Activated CD4-positive, alpha-beta T cell treated with anti-CD3 and anti-CD28 coated beads for 4 hours (primary cell): ENCODE measurements at regions not wholly inside any gene's neighbourhood (a gene's known extent, or its start where the extent isn't known, plus 50 kb on each side); places are given as distances from the start of the nearest gene placed in this dataset.
"Not testable (repeated sequence)": the region's sequence is repeated elsewhere in the genome, so short reads cannot be mapped to it uniquely, and the experiment has no call there.

Experiments
- DNase-seq, 2 donors: peaks; one replicate each; pipeline ENCODE4 v3.0.0-alpha.2; 2020

DNA sequence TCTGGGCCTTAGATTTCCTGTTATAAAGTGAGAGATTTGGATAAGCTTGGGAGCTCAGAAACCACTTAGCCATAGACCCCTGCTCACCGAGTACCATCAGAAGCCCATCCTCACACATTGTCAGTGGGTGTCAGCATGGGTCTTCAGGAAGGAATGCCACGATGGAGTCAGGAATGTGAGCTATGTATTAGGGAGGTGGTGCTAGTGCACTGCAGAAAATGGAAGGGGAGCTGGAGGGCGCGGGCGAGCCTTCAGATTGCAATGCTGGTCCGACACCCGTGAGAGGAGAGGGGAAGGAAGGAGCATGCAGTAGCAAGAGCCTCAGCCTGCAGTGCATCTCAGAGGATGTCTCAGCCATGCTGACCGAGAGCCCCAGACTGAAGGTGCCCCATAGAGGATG lies 294.5 kb downstream of the FOXL1 start:
- DNase-seq = no peak

- DNase-seq = no peak
These were observed 295.8 kb downstream of the FOXL1 start for GRCh38 chr16:86874141-86874540.

- DNase-seq = no peak
These were observed 298.1 kb downstream of the FOXL1 start for GRCh38 chr16:86876499-86876898.

- DNase-seq = no peak
These were observed 298.8 kb downstream of the FOXL1 start for GRCh38 chr16:86877108-86877507.

GRCh38 chr16:86877835-86878234 lies 299.5 kb downstream of the FOXL1 start:
- no peak for DNase-seq

- no peak for DNase-seq
These were observed 300.1 kb downstream of the FOXL1 start for GRCh38 chr16:86878236-86879080.

DNA sequence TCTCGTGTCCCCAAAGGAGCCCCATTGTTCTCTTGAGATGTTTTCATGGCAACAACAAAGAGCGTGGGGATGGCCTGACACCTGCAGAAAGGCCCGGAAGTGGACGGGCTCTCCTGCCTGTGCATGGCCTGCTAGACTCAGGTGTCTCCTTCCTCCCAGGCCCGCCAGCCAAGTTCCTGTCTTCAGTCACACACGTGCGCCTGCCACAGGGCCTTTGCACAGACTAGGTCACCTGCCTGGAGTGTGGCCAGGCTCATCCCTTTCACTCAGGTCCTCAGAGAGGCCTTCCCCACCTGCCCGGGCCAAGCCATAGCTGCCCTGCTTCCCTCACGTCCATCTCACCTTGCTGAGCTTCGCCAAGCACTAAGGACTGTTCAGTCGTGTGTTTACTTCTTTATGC lies 300.9 kb downstream of the FOXL1 start:
- DNase-seq = no peak

DNA sequence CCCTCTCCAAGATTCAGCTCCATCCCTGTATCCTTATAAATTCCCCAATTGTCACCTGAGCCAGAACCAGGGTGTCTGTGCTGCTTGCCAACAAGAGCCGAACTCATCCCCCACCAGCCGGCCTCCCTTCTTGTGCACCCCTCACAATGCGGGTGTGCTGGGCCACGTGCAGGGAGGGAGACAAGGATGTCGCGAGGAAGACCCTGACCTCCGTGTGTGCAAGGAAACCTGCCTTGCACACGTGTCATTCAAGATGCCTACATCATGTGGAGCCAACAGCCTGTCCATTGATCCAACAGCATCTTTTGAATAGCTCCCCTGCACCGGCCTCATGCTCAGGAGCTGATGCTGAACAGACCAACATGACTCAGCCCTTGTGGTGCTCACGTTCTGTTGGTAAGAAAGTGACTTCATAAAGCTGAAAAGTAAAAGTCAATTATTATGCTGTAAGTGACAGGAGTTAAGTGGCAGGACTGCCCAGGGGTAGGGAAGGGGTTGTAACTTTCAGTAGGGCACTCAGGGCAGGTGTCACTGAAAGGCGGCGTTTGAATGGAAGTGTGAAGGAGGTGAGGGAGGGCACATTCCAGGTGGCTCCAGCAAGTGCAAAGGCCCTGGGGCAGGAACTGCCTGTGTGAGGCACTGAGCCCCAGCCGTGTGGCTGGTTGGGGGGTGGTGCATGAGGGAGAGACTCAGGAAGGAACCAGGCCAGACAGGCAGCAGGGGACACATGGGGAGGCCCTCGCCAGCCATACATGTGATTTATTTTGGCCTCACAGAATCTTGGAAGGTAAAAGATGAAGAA lies 302.2 kb downstream of the FOXL1 start:
- DNase-seq = no peak

GRCh38 chr16:86881118-86881510 lies 302.8 kb downstream of the FOXL1 start:
- no peak for DNase-seq

GRCh38 chr16:86881861-86882273 lies 303.5 kb downstream of the FOXL1 start:
- no peak for DNase-seq

DNA sequence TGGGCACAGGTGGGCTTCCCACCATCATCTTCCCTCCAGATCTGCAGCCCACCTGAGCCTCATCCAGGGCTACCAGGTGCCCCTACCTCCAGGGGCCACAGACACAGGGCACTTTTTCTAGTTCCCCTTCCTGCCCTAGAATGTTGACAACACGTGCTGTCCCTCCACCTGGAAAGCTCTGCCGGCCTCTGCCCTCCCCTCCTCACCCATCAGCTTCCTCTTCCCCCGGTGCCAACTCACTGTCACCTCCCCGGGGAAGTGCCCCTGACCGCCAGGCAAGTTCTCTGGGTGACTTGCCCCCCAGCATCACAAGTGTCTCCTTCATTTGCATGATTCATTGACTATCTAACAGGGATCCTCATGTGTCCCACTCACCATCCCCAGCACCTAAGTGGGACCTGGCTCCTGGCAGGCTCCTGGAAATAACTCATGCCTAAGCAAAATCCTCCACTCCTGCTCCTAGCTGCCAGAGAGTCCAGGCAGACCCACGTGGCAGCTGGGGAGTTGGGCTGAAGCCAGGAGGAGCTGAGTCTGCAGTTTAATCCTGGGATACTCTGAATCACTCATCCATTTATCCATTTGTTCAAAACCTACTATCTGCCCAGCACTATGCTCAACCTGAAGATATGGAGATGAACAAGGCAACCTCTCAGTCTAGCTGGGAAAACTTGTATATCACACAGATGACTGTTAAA lies 304.4 kb downstream of the FOXL1 start:
- no peak for DNase-seq

- DNase-seq = no peak
These were observed 305.4 kb downstream of the FOXL1 start for GRCh38 chr16:86883583-86884389.

DNA sequence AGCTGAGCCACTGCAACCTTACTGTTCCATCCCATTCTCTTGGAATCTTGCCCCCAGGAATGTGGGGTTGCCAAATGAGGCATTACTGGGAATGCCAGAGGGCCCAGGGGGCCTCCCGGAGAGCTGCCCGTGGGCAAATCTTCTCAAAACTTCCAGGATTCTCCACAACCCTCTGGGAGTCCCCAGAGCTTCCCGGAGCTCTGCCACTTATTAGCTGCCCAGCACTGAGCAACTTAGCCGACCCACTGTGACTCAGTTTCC lies 306.0 kb downstream of the FOXL1 start:
- DNase-seq = no peak

GRCh38 chr16:86885139-86885538 lies 306.8 kb downstream of the FOXL1 start:
- DNase-seq = no peak

DNA sequence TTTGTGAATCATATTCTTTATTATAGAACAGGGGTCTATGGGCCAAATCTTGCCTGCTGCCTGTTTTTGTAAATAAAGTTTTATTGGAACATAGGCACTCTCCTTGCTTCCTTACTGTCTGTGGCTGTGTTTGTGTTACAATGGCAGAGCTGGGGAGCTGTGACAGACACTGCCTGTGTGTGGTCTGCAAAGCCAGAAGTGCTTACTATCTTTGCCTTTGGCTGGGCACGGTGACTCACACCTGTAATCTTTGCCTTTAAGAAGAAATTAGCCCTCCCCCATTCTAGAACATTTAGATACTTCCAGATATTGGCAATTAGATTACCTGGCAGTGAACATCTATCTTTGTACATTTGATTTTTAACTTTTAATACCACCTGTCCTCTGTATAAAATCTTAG lies 308.3 kb downstream of the FOXL1 start:
- no peak for DNase-seq

DNA sequence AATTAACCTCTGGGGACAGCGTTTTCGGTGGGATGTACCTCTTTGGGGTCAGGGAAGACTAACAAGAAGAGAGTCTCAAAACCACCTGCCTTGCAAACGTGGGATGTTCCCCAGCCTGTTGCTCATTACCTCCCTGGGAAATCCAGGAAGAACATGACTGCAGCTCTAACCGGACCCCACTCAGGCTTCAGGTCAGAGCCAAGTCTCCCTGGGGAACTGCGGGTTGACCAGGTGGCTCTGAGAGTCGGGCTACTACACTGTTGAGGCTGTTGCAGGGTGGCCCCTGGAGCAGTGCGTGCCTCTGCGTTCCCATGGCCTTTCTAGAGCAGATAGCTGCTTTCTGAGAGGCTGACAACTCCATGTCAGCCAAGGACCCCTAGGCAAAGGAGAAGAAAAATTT lies 309.1 kb downstream of the FOXL1 start:
- no peak for DNase-seq

- DNase-seq = no peak
These were observed 310.1 kb downstream of the FOXL1 start for GRCh38 chr16:86888231-86889053.

DNA sequence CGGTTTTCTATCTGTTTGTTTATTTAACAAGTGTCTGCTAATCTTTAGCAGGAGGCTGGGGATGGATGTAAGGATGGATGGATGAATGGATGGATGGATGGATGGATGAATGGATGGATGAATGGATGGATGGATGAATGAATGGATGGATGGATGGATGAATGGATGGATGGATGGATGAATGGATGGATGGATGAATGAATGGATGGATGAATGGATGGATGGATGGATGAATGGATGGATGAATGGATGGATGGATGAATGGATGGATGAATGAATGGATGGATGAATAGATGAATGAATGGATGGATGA lies 310.7 kb downstream of the FOXL1 start:
- DNase-seq = not testable (repeated sequence)

DNA sequence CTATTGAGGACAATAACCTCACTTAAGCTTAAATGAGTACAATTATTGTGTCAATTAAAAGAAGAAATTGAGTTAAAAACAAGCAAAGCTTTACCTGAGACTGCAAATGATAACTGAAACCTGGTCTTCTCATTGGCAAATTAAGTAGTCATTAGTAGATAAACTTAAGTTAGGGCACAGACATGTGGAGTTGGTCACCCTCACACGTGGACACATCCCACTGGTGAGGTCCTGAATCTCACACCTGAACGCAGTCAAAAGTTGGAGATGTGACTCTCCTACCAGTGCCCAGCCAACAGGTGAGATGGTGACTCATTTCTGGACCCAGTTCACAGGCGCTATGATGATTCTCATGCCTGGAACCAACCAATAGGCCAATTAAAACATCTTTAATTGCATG lies 311.6 kb downstream of the FOXL1 start:
- DNase-seq = no peak

- DNase-seq = no peak
These were observed 312.8 kb downstream of the FOXL1 start for GRCh38 chr16:86891121-86891520.

DNA sequence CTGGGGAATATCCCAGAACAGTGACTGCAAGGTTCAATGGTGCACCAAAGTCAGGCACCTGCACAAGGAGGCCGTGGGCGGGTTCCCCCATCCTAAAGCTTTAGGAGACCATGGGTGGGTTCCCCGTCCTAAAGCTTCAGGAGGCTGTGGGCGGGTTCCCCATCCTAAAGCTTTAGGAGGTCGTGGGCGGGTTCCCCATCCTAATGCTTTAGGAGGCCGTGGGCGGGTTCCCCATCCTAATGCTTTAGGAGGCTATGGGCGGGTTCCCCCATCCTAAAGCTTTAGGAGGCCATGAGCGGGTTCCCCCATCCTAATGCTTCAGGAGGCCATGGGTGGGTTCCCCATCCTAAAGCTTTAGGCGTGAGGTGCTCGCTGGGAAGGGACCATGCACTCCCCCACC lies 313.3 kb downstream of the FOXL1 start:
- no peak for DNase-seq

GRCh38 chr16:86892509-86892908 lies 314.2 kb downstream of the FOXL1 start:
- no peak for DNase-seq
